ENCODE measurements at regions not wholly inside any gene's neighbourhood (a gene's known extent, or its start where the extent isn't known, plus 50 kb on each side); places are given as distances from the start of the nearest gene placed in this dataset.

GRCh38 chr2:83786140-83786539 lies 672.9 kb downstream of the SUCLG1 start:
- no peak for DNase-seq (ENCODE audit: low spot score)

- DNase-seq (ENCODE audit: low spot score) = no peak
These were observed 674.1 kb downstream of the SUCLG1 start for GRCh38 chr2:83784947-83785346.

GRCh38 chr2:83784315-83784714 lies 674.8 kb downstream of the SUCLG1 start:
- no peak for DNase-seq (ENCODE audit: low spot score)

- no peak for DNase-seq (ENCODE audit: low spot score)
These were observed 677.0 kb downstream of the SUCLG1 start for GRCh38 chr2:83782122-83782521.

GRCh38 chr2:83764447-83765005 lies 694.6 kb downstream of the SUCLG1 start:
- no peak for DNase-seq (ENCODE audit: low spot score)

GRCh38 chr2:83757329-83757728 lies 701.8 kb downstream of the SUCLG1 start:
- no peak for DNase-seq (ENCODE audit: low spot score)

- no peak for DNase-seq (ENCODE audit: low spot score)
These were observed 702.9 kb downstream of the SUCLG1 start for GRCh38 chr2:83756219-83756618.

GRCh38 chr2:83747141-83747540 lies 711.9 kb downstream of the SUCLG1 start:
- DNase-seq (ENCODE audit: low spot score) = no peak

- DNase-seq (ENCODE audit: low spot score) = no peak
These were observed 714.2 kb downstream of the SUCLG1 start for GRCh38 chr2:83744855-83745254.

- no peak for DNase-seq (ENCODE audit: low spot score)
These were observed 716.8 kb downstream of the SUCLG1 start for GRCh38 chr2:83742117-83742782.

- DNase-seq (ENCODE audit: low spot score) = no peak
These were observed 728.9 kb downstream of the SUCLG1 start for GRCh38 chr2:83730223-83730622.

- no peak for DNase-seq (ENCODE audit: low spot score)
These were observed 733.3 kb downstream of the SUCLG1 start for GRCh38 chr2:83725735-83726134.

GRCh38 chr2:83705146-83705545 lies 753.9 kb downstream of the SUCLG1 start:
- DNase-seq (ENCODE audit: low spot score) = no peak

- no peak for DNase-seq (ENCODE audit: low spot score)
These were observed 755.5 kb downstream of the SUCLG1 start for GRCh38 chr2:83703598-83703997.

- peak; percentile 45 for DNase-seq (ENCODE audit: low spot score)
These were observed 762.2 kb downstream of the SUCLG1 start for GRCh38 chr2:83696838-83697237.

- DNase-seq (ENCODE audit: low spot score) = no peak
These were observed 763.5 kb downstream of the SUCLG1 start for GRCh38 chr2:83695530-83695929.

- no peak for DNase-seq (ENCODE audit: low spot score)
These were observed 764.0 kb downstream of the SUCLG1 start for GRCh38 chr2:83695037-83695436.

- DNase-seq (ENCODE audit: low spot score) = no peak
These were observed 769.7 kb downstream of the SUCLG1 start for GRCh38 chr2:83689402-83689801.

GRCh38 chr2:83686863-83687262 lies 772.2 kb downstream of the SUCLG1 start:
- no peak for DNase-seq (ENCODE audit: low spot score)

GRCh38 chr2:83674050-83674449 lies 785.0 kb downstream of the SUCLG1 start:
- DNase-seq (ENCODE audit: low spot score) = no peak

- DNase-seq (ENCODE audit: low spot score) = no peak
These were observed 793.2 kb downstream of the SUCLG1 start for GRCh38 chr2:83665894-83666293.

- DNase-seq (ENCODE audit: low spot score) = no peak
These were observed 793.9 kb downstream of the SUCLG1 start for GRCh38 chr2:83665154-83665553.

GRCh38 chr2:83661711-83662110 lies 797.4 kb downstream of the SUCLG1 start:
- no peak for DNase-seq (ENCODE audit: low spot score)

GRCh38 chr2:83654091-83654611 lies 804.9 kb downstream of the SUCLG1 start:
- DNase-seq (ENCODE audit: low spot score) = no peak
